ENCODE measurements at regions not wholly inside any gene's neighbourhood (a gene's known extent, or its start where the extent isn't known, plus 50 kb on each side); places are given as distances from the start of the nearest gene placed in this dataset.
"Not testable (repeated sequence)": the region's sequence is repeated elsewhere in the genome, so short reads cannot be mapped to it uniquely, and the experiment has no call there.

DNA sequence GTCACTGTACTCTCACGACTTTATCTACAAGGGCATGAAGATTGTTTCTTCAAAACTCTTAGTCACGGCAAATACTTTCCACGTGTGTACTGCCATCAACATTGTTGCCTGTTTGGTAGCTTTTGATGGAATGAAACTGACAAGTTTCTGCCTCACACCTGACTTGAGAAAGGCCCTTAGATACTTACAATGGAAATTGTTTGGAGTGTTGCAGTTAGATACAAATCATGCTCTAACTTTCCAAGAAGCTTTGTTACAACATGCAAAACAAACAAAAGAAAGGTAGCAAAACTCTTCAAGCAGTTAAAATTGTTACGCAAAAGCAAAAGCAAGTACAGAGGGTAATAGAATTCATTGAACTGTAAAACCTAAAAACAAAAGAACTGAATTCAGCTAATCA lies 91.1 kb upstream of the TLE4 start:
- WGBS, 2 donors, result 92 to 96% methylated on average over 4 of the region's 4 CpGs
- Histone ChIP-seq H3K36me3 (ENCODE audit: control insufficient read depth in 1 of 2, insufficient read depth in 2 of 2, low read length in 1 of 2) (no peaks in the 10 kb centered on the region), H3K4me1 (ENCODE audit: control insufficient read depth in 1 of 2, insufficient read depth in 2 of 2, low read length in 2 of 2) (no peaks in the 10 kb centered on the region), H3K27me3 (ENCODE audit: control insufficient read depth in 1 of 2, insufficient read depth in 2 of 2, low read length in 1 of 2) (no peaks in the 10 kb centered on the region), H3K27ac (ENCODE audit: low read depth in 1 of 2, low read length in 2 of 2) (no peak overlapping the region), H3K9me3 (ENCODE audit: control insufficient read depth, low read length) (no peaks in the 10 kb centered on the region), H3K4me3 (ENCODE audit: low read length in 2 of 2) (no peak overlapping the region)
- intact Hi-C loops (cut with DNase I), result no loop called here
- DNase-seq (no peak), ATAC-seq (ENCODE audit: low FRiP score) (no peak)

DNA sequence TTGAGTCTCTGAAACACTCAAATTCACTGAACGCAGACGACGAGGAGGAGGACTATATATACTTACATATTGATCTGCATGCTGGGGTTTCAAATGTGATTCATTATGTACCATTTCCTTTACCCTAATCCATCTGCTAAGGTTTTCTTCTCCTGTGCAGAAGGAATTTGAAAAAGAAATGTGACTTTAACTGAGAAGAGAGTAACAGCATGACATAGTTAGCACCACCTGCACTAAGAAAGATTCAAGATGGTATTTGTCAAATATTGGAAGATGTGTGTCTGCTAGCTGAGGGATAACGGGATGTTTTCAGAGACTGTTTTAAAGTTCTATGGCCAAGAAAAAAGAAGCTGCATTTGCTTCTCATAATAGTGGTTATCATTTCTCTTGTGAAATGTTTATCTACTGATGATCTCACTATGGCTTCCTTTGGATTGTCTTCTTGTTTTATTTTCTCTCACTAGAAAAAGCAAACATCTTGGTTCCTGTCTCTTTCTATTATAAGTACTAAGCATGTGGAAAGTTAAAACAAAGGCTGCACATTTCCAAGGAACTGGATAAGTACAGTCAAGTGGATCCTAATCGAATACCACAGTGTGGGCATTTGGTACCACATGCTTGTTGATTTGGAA lies 89.8 kb upstream of the TLE4 start:
- ATAC-seq (ENCODE audit: low FRiP score), result no peak
- 63 to 74% methylated on average over 5 of the region's 5 CpGs for WGBS, 2 donors
- H3K36me3 ChIP-seq (ENCODE audit: control insufficient read depth in 1 of 2, insufficient read depth in 2 of 2, low read length in 1 of 2), result no peaks in the 10 kb centered on the region
- H3K27ac ChIP-seq (ENCODE audit: low read depth in 1 of 2, low read length in 2 of 2), result no peak overlapping the region
- H3K4me1 ChIP-seq (ENCODE audit: control insufficient read depth in 1 of 2, insufficient read depth in 2 of 2, low read length in 2 of 2), result no peaks in the 10 kb centered on the region
- no peak overlapping the region for H3K4me3 ChIP-seq (ENCODE audit: low read length in 2 of 2)
- intact Hi-C loops (cut with DNase I), result no loop called here
- DNase-seq, result no peak
- no peaks in the 10 kb centered on the region for H3K9me3 ChIP-seq (ENCODE audit: control insufficient read depth, low read length)
- no peaks in the 10 kb centered on the region for H3K27me3 ChIP-seq (ENCODE audit: control insufficient read depth in 1 of 2, insufficient read depth in 2 of 2, low read length in 1 of 2)

DNA sequence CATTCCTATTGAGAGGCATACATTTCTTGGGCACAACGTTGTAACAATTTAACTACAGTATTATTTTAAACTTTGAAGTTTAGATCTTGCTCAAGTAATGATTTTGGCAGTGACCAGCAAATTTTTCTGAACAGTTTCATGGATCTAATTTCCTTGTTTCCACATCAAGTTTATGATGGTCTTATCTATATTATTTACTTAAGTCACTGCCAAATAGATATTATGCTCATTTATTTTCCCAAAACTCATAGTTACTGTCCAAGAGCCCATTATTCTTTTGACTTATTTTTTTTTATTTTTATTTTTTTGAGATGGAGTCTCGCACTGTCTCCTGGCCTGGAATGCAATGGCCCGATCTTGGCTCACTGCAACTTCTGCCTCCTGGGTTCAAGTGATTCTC lies 86.5 kb upstream of the TLE4 start:
- ATAC-seq (ENCODE audit: low FRiP score), result no peak
- Histone ChIP-seq H3K36me3 (ENCODE audit: control insufficient read depth in 1 of 2, insufficient read depth in 2 of 2, low read length in 1 of 2) (no peaks in the 10 kb centered on the region), H3K27ac (ENCODE audit: low read depth in 1 of 2, low read length in 2 of 2) (no peak overlapping the region)

DNA sequence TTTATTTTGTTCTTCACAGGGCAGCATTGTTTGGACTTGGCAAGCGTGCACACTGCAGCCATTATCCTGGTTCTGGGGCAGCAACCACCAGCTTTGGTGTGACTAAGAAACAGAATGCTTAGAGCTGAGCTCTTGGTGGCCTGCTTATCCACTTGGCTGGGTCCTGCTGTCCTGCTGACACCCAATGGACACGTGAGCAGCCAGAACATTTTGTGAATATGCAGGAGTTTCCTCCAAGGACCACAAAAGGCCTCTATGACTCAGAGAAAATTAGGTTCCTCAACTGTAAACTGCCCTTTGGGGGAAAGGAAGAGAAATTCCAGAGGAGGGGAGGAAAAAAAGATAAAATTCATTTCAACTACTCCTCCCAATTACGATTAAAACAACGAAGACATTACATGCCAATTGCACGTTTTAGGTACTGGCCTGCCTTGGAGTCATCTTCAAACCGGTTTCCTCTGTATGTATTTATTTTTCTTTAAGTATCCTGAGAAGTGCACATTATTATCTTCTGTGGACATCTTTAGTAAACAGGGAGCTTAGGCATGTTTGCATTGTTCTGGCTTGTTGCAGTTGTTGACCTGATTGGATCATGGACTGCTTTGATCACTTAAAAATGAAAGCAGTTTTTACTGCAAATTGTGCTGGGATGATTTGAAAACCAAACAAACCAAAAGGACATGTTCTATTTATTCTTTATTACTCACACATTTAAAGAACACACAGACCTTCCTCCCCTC lies 82.3 kb upstream of the TLE4 start:
- intact Hi-C loops (cut with DNase I), result no loop called here
- DNase-seq (no peak), ATAC-seq (ENCODE audit: low FRiP score) (no peak)
- 68 to 76% methylated on average over 6 of the region's 6 CpGs for WGBS, 2 donors
- Histone ChIP-seq H3K9me3 (ENCODE audit: control insufficient read depth, low read length) (peaks cover 2% of the 10 kb centered on the region), H3K27ac (ENCODE audit: low read depth in 1 of 2, low read length in 2 of 2) (no peak overlapping the region), H3K27me3 (ENCODE audit: control insufficient read depth in 1 of 2, insufficient read depth in 2 of 2, low read length in 1 of 2) (no peaks in the 10 kb centered on the region), H3K36me3 (ENCODE audit: control insufficient read depth in 1 of 2, insufficient read depth in 2 of 2, low read length in 1 of 2) (no peaks in the 10 kb centered on the region), H3K4me1 (ENCODE audit: control insufficient read depth in 1 of 2, insufficient read depth in 2 of 2, low read length in 2 of 2) (no peaks in the 10 kb centered on the region), H3K4me3 (ENCODE audit: low read length in 2 of 2) (no peak overlapping the region)

More for the DNA sequence above, 86.5 kb upstream of the TLE4 start:
- no peaks in the 10 kb centered on the region for H3K27me3 ChIP-seq (ENCODE audit: control insufficient read depth in 1 of 2, insufficient read depth in 2 of 2, low read length in 1 of 2)
- no peaks in the 10 kb centered on the region for H3K9me3 ChIP-seq (ENCODE audit: control insufficient read depth, low read length)
- no peak for DNase-seq
- no peak overlapping the region for H3K4me3 ChIP-seq (ENCODE audit: low read length in 2 of 2)
- intact Hi-C loops (cut with DNase I), result no loop called here
- WGBS, 2 donors, result 17 to 28% methylated on average over 3 of the region's 3 CpGs
- H3K4me1 ChIP-seq (ENCODE audit: control insufficient read depth in 1 of 2, insufficient read depth in 2 of 2, low read length in 2 of 2), result no peaks in the 10 kb centered on the region

DNA sequence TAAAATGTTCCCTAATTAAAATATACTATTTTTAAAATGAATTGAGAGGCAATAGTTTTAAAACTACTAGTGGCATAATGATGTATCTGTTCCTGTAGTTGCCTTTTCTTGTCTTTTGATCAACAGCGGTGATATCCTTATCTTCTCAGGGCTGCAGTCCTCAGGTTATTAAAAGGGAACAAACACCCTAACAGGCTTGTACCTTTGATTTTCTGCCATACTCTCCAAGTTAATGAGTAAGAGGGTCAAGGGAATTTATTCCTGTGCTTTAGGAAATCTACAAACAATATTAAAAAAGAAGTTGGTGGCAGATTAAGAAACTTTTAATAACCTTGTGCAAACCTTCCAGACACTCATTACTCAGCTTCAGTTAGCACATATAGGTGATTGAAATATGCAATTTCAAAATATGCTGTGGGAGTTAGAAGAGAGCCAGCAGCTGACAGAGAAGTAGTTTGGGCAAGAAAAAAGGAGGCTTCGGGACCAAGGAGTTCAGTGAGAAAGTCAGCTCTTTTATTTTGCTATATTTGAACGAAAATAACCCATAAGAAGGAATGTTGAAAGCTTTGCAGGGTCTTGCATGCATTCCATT lies 81.0 kb upstream of the TLE4 start:
- no peaks in the 10 kb centered on the region for H3K27me3 ChIP-seq (ENCODE audit: control insufficient read depth in 1 of 2, insufficient read depth in 2 of 2, low read length in 1 of 2)
- 47 to 52% methylated on average over 3 of the region's 3 CpGs for WGBS, 2 donors
- H3K27ac ChIP-seq (ENCODE audit: low read depth in 1 of 2, low read length in 2 of 2), result no peak overlapping the region
- H3K36me3 ChIP-seq (ENCODE audit: control insufficient read depth in 1 of 2, insufficient read depth in 2 of 2, low read length in 1 of 2), result no peaks in the 10 kb centered on the region
- DNase-seq (no peak), ATAC-seq (ENCODE audit: low FRiP score) (no peak)
- peaks cover 2% of the 10 kb centered on the region for H3K9me3 ChIP-seq (ENCODE audit: control insufficient read depth, low read length)
- intact Hi-C loops (cut with DNase I), result no loop called here
- no peaks in the 10 kb centered on the region for H3K4me1 ChIP-seq (ENCODE audit: control insufficient read depth in 1 of 2, insufficient read depth in 2 of 2, low read length in 2 of 2)
- no peak overlapping the region for H3K4me3 ChIP-seq (ENCODE audit: low read length in 2 of 2)

DNA sequence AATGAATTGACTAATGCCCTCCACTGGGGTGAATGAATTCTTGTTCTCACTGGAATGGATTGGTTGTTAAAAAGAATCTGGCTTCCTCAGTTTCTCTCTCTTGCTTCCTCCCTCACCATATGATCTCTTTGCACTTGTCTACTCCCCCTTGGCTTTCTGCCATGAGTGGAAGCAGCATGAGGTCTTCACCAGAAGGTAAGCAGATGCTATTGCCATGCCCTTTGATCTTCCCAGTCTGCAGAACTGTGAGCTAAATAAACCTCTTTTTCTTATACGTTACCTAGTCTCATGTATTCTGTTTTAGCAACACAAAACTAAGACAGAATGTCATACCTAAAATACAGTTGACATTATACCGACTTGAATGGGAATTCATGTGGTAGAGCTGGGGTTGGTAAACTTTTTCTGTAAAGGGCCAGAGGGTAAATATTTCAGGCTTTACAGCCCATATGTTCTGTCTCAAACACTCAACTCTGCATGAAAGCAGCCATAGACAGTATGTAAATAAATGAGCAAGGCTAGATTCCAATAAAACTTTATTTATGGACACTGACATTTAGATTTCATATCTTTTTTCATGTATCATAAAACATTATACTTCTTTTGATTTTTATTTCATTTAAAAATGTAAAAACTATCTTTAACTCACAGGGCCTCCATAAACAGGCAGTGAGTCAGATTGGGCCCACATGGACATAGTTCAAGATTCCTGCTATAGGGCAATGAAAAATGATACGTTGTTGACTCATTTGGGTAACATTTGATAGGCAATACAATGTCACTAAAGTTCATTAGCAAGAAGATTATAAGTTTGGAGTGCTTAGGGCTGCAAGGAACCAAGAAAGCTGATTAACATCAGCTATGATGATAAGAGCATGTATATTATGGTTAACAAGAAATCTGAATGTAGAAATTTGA lies 79.4 kb upstream of the TLE4 start:
- WGBS, 2 donors, result 55 to 68% methylated on average over 3 of the region's 3 CpGs
- intact Hi-C loops (cut with DNase I), result no loop called here
- Histone ChIP-seq H3K36me3 (ENCODE audit: control insufficient read depth in 1 of 2, insufficient read depth in 2 of 2, low read length in 1 of 2) (no peaks in the 10 kb centered on the region), H3K4me3 (ENCODE audit: low read length in 2 of 2) (no peak overlapping the region), H3K27me3 (ENCODE audit: control insufficient read depth in 1 of 2, insufficient read depth in 2 of 2, low read length in 1 of 2) (no peaks in the 10 kb centered on the region), H3K27ac (ENCODE audit: low read depth in 1 of 2, low read length in 2 of 2) (no peak overlapping the region), H3K9me3 (ENCODE audit: control insufficient read depth, low read length) (peaks cover 2% of the 10 kb centered on the region), H3K4me1 (ENCODE audit: control insufficient read depth in 1 of 2, insufficient read depth in 2 of 2, low read length in 2 of 2) (no peaks in the 10 kb centered on the region)
- ATAC-seq (ENCODE audit: low FRiP score) (no peak), DNase-seq (no peak)

DNA sequence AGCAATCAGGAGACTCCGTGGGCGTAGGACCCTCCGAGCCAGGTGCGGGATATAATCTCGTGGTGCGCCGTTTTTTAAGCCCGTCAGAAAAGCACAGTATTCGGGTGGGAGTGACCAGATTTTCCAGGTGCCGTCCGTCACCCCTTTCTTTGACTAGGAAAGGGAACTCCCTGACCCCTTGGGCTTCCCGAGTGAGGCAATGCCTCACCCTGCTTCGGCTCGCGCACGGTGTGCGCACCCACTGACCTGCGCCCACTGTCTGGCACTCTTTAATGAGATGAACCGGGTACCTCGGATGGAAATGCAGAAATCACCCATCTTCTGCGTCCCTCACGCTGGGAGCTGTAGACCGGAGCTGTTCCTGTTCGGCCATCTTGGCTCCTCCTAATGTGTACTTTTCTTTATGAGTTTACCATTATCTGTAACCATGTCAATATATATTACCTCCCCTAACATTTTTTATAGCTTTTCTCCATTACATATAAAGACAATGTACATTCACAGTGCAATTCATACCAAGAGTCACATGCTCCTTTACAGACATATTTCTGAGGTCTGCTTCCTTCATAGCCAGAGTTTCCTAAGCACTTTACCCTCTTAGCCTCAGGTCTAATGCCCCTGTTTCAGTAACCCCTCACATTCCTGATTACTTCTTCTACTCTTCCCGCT lies 71.4 kb upstream of the TLE4 start:
- H3K27me3 ChIP-seq (ENCODE audit: control insufficient read depth in 1 of 2, insufficient read depth in 2 of 2, low read length in 1 of 2); DNase-seq; ATAC-seq (ENCODE audit: low FRiP score); H3K4me1 ChIP-seq (ENCODE audit: control insufficient read depth in 1 of 2, insufficient read depth in 2 of 2, low read length in 2 of 2); H3K9me3 ChIP-seq (ENCODE audit: control insufficient read depth, low read length); intact Hi-C loops (cut with DNase I); H3K36me3 ChIP-seq (ENCODE audit: control insufficient read depth in 1 of 2, insufficient read depth in 2 of 2, low read length in 1 of 2); H3K4me3 ChIP-seq (ENCODE audit: low read length in 2 of 2); H3K27ac ChIP-seq (ENCODE audit: low read depth in 1 of 2, low read length in 2 of 2): not testable (repeated sequence)
- WGBS, 2 donors, result 90 to 95% methylated on average over 25 of the region's 25 CpGs

DNA sequence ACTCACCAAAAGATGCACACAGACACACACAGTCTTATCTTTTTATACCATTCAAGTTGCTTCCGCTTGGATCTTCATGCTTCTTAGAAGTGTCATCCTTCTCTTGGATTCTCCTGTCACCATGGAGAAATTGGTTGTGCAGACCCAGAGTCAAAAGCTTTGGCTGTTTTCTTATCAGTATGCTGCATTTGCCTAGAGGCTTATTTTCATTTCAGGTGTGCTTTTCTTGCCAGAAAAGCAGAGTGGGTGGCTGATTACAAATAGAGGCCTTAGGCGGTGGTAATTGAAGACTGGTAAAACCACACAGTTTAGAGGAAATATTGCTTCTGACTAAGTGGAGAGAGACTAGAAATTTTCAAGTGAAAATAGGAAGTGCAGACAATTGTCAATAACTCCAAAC lies 70.2 kb upstream of the TLE4 start:
- intact Hi-C loops (cut with DNase I), result no loop called here
- H3K4me1 ChIP-seq (ENCODE audit: control insufficient read depth in 1 of 2, insufficient read depth in 2 of 2, low read length in 2 of 2), result no peaks in the 10 kb centered on the region
- no peak overlapping the region for H3K4me3 ChIP-seq (ENCODE audit: low read length in 2 of 2)
- DNase-seq (no peak), ATAC-seq (ENCODE audit: low FRiP score) (no peak)
- H3K27ac ChIP-seq (ENCODE audit: low read depth in 1 of 2, low read length in 2 of 2), result no peak overlapping the region
- H3K27me3 ChIP-seq (ENCODE audit: control insufficient read depth in 1 of 2, insufficient read depth in 2 of 2, low read length in 1 of 2), result peaks cover 0 to 1% of the 10 kb centered on the region in 2 donors
- H3K9me3 ChIP-seq (ENCODE audit: control insufficient read depth, low read length), result no peaks in the 10 kb centered on the region
- WGBS, 2 donors, result 92 to 93% methylated on average over 2 of the region's 2 CpGs
- no peaks in the 10 kb centered on the region for H3K36me3 ChIP-seq (ENCODE audit: control insufficient read depth in 1 of 2, insufficient read depth in 2 of 2, low read length in 1 of 2)
